HepG2 (cell line): ENCODE measurements at regions not wholly inside any gene's neighbourhood (a gene's known extent, or its start where the extent isn't known, plus 50 kb on each side); places are given as distances from the start of the nearest gene placed in this dataset.
A peak's percentile ranks its signal among the peaks of the same experiment; 100 is the strongest.

Source experiments
- ATAC-seq: fragments of 200-7000 bp; cut with Tn5 transposase; 3 replicates; pipeline ENCODE4 v1.9.1; 2020; ENCODE audit warnings: mild to moderate bottlenecking, moderate library complexity
- BruUV-seq: library from RNA; stranded (reverse); fragments of 400-500 nt; replicated peaks from 2 replicates; lab custom pipeline; 2021; lab: Mats Ljungman, UMichigan
- CTCF ChIA-PET: fragments of 300-600 bp; formaldehyde crosslinking; extraction: SDS; loops from one replicate; lab custom pipeline; 2021; ENCODE audit warnings: low total read pairs, inconsistent platforms, low intra/inter-chr PET ratio; lab: Yijun Ruan, JAX
- POLR2A ChIA-PET: fragments of 350-600 bp; sonication (Branson Sonifier 250); formaldehyde crosslinking; loops from one replicate; lab custom pipeline; 2020; ENCODE audit warnings: antibody characterized with exemption, inconsistent platforms; lab: Yijun Ruan, JAX
- DNase-seq: peaks from one replicate; pipeline ENCODE4 v3.0.0-alpha.2; 2015; ENCODE audit warnings: low spot score
- FAIRE-seq: peaks from 3 replicates; lab custom pipeline; 2011; peaks lifted over from hg19 to GRCh38; lab: Jason Lieb, UNC
- H2AFZ ChIP-seq: one replicate; pipeline ENCODE4 v1.6.1; 2011; ENCODE audit warnings: low read length, inconsistent platforms
- H3K27ac ChIP-seq: fragments of 300-600 bp; 3 replicates; pipeline ENCODE4 v1.8.0; 2011; ENCODE audit warnings: mixed run types, mild to moderate bottlenecking, mixed read lengths, low read length, inconsistent platforms; ENCODE audit not compliant: insufficient read depth; ENCODE audit errors: extremely low read length
- H3K27me3 ChIP-seq, 2 experiments: fragments of 200-600 bp in 1 of 2; 2 replicates in 1 of 2; 3 replicates in 1 of 2; pipeline versions ENCODE4 v1.6.0 to v1.8.0; 2011; ENCODE audit warnings: low read length in 2 of 2, mild to moderate bottlenecking in 2 of 2, moderate library complexity in 2 of 2, inconsistent platforms in 1 of 2; ENCODE audit not compliant: insufficient read depth in 2 of 2, control insufficient read depth in 1 of 2
- H3K36me3 ChIP-seq, 2 experiments: fragments of 200-600 bp in 1 of 2; replicated peaks in 1 of 2; 2 replicates in 1 of 2; 3 replicates in 1 of 2; pipeline versions ENCODE4 v1.5.1 to v1.8.0; 2011; ENCODE audit warnings: low read length in 2 of 2, inconsistent platforms in 1 of 2; ENCODE audit not compliant: insufficient read depth in 2 of 2, control insufficient read depth in 1 of 2
- H3K4me1 ChIP-seq: 2 replicates; pipeline ENCODE4 v1.5.1; 2012; ENCODE audit warnings: low read length, inconsistent platforms; ENCODE audit not compliant: insufficient read depth
- H3K4me2 ChIP-seq: 2 replicates; pipeline ENCODE4 v1.6.0; 2011; ENCODE audit warnings: low read depth, low read length, inconsistent platforms
- H3K4me3 ChIP-seq, 3 experiments: fragments of 200-600 bp in 1 of 3; sonication (generic), shearing (Covaris generic) in 1 of 3; replicated peaks in 1 of 3; 2 replicates each; pipeline ENCODE4 v1.5.1; 2011 to 2016; ENCODE audit warnings: low read length in 3 of 3, inconsistent platforms in 2 of 3, low read depth in 2 of 3, mild to moderate bottlenecking in 2 of 3, control low read depth in 1 of 3, mixed read lengths in 1 of 3; ENCODE audit not compliant: insufficient read depth in 1 of 3
- H3K79me2 ChIP-seq: one replicate; pipeline ENCODE4 v1.6.1; 2011; ENCODE audit warnings: low read length, inconsistent platforms; ENCODE audit not compliant: insufficient read depth
- H3K9ac ChIP-seq: 2 replicates; pipeline ENCODE4 v1.6.0; 2011; ENCODE audit warnings: mild to moderate bottlenecking, low read depth, low read length, inconsistent platforms; ENCODE audit not compliant: insufficient read depth
- H3K9me3 ChIP-seq: 2 replicates; pipeline ENCODE4 v1.5.1; 2012; ENCODE audit warnings: mild to moderate bottlenecking, low read length
- H4K20me1 ChIP-seq: 2 replicates; pipeline ENCODE4 v1.6.0; 2011; ENCODE audit warnings: inconsistent platforms, mild to moderate bottlenecking, low read length, moderate library complexity; ENCODE audit not compliant: insufficient read depth
- BCL6 ChIP-seq: IDR thresholded peaks from 2 replicates; pipeline ENCODE4 v1.6.1; 2016; ENCODE audit warnings: missing genetic modification reagents, missing compliant biosample characterization
- CBFB ChIP-seq: sonication (generic); formaldehyde crosslinking; IDR thresholded peaks from 2 replicates; pipeline ENCODE4 v1.4.0; 2020; ENCODE audit warnings: missing genetic modification reagents
- CREM ChIP-seq, 2 experiments: sonication (generic) in 1 of 2; formaldehyde crosslinking in 1 of 2; IDR thresholded peaks; 2 replicates each; pipeline versions ENCODE4 v1.4.0 to v1.6.1; 2016 to 2020; ENCODE audit warnings: antibody characterized with exemption in 1 of 2, mild to moderate bottlenecking in 1 of 2, missing genetic modification reagents in 1 of 2
- ELF3 ChIP-seq: IDR thresholded peaks from 2 replicates; pipeline ENCODE4 v1.6.1; 2016; ENCODE audit warnings: missing genetic modification reagents, missing compliant biosample characterization
- HMGA1 ChIP-seq: sonication (generic); formaldehyde crosslinking; conservative IDR thresholded peaks from 2 replicates; pipeline ENCODE4 v1.4.0; 2020; ENCODE audit warnings: missing genetic modification reagents
- HNRNPH1 ChIP-seq: fragments of 200-400 bp; formaldehyde crosslinking; optimal IDR thresholded peaks from 2 replicates; pipeline ENCODE3; 2017; ENCODE audit warnings: mild to moderate bottlenecking, low read depth, low read length
- MYPOP ChIP-seq: sonication (generic); formaldehyde crosslinking; IDR thresholded peaks from 2 replicates; pipeline ENCODE4 v1.8.1; 2023; ENCODE audit warnings: mild to moderate bottlenecking, moderate library complexity, missing genetic modification reagents
- REXO4 ChIP-seq: sonication (generic); formaldehyde crosslinking; IDR thresholded peaks from 2 replicates; pipeline ENCODE4 v1.8.0; 2022; ENCODE audit warnings: missing genetic modification reagents, mild to moderate bottlenecking, borderline replicate concordance
- SCMH1 ChIP-seq: sonication (generic); formaldehyde crosslinking; IDR thresholded peaks from 2 replicates; pipeline ENCODE4 v1.9.0; 2021; ENCODE audit warnings: missing genetic modification reagents, mild to moderate bottlenecking, borderline replicate concordance
- SIN3A ChIP-seq: IDR thresholded peaks from 2 replicates; pipeline ENCODE4 v1.6.1; 2011; ENCODE audit warnings: low read depth, mild to moderate bottlenecking, control low read depth, low read length, borderline replicate concordance
- SP4 ChIP-seq: sonication (generic); formaldehyde crosslinking; IDR thresholded peaks from 2 replicates; pipeline ENCODE4 v1.8.1; 2023; ENCODE audit warnings: mild to moderate bottlenecking, missing genetic modification reagents
- TRAFD1 ChIP-seq: sonication (generic); formaldehyde crosslinking; IDR thresholded peaks from 2 replicates; pipeline ENCODE4 v1.5.1; 2020; ENCODE audit warnings: missing genetic modification reagents, mild to moderate bottlenecking, borderline replicate concordance
- ZBTB1 ChIP-seq: sonication (generic); formaldehyde crosslinking; IDR thresholded peaks from 2 replicates; pipeline ENCODE4 v1.4.0; 2020; ENCODE audit warnings: missing genetic modification reagents, borderline replicate concordance
- ZNF460 ChIP-seq: sonication (generic); formaldehyde crosslinking; IDR thresholded peaks from 2 replicates; pipeline ENCODE4 v1.5.1; 2020; ENCODE audit warnings: missing genetic modification reagents, mild to moderate bottlenecking, borderline replicate concordance
- ZNF660 ChIP-seq: sonication (generic); formaldehyde crosslinking; IDR thresholded peaks from 2 replicates; pipeline ENCODE4 v1.5.1; 2020; ENCODE audit warnings: mild to moderate bottlenecking, low read depth, missing genetic modification reagents, borderline replicate concordance
- ZNF687 ChIP-seq: sonication (generic); formaldehyde crosslinking; IDR thresholded peaks from 2 replicates; pipeline ENCODE4 v1.5.1; 2020; ENCODE audit warnings: mild to moderate bottlenecking, missing genetic modification reagents, moderate library complexity
- ZNF782 ChIP-seq: sonication (generic); formaldehyde crosslinking; IDR thresholded peaks from 2 replicates; pipeline ENCODE4 v1.4.0; 2020; ENCODE audit warnings: missing genetic modification reagents, mild to moderate bottlenecking, borderline replicate concordance
- WGBS: methylation state at CpG from one replicate; pipeline ENCODE4 v1.1.6; 2017; ENCODE audit warnings: low lambda C conversion rate; 5-methylcytosine and 5-hydroxymethylcytosine counted together
- in situ Hi-C: cut with HindIII; loops from 2 replicates; pipeline ENCODE4 v1.10.0; 2017; ENCODE audit warnings: low pct_unique_long_range_greater_than_20kb; ENCODE audit not compliant: extremely low pct_ligation_motif_present
- intact Hi-C: fragments of 100-400 bp; cut with micrococcal nuclease; formaldehyde crosslinking; loops from one replicate; pipeline ENCODE4 v1.10.0; 2022; ENCODE audit not compliant: unreplicated experiment
- TF ChIP-seq, protein P1 (sequence below): sonication (generic); formaldehyde crosslinking; IDR thresholded peaks from 2 replicates; pipeline ENCODE4 v1.5.0; 2020; ENCODE audit warnings: missing genetic modification reagents

- Histone ChIP-seq H3K27me3 (no peaks in the 10 kb centered on the region), H3K9me3 (no peaks in the 10 kb centered on the region), H2AFZ (no peak overlapping the region), H3K79me2 (no peaks in the 10 kb centered on the region), H3K4me3 (no peak overlapping the region), H3K36me3 (no peaks in the 10 kb centered on the region), H4K20me1 (no peaks in the 10 kb centered on the region), H3K4me2 (no peak overlapping the region), H3K9ac (no peak overlapping the region), H3K4me1 (no peaks in the 10 kb centered on the region), H3K27ac (no peak overlapping the region)
- CTCF ChIA-PET: no interaction called here
- POLR2A ChIA-PET: no interaction called here
- 0% methylated on average over 3 of the region's 3 CpGs for WGBS
- DNase-seq (no peak), FAIRE-seq (peak; percentile 4), ATAC-seq (no peak)
- no peak for TF ChIP-seq HMGA1
- no peak for TF ChIP-seq SCMH1 (CRISPR knock-in tag)
- no peak for TF ChIP-seq ELF3 (CRISPR knock-in tag)
- TF ChIP-seq ZBTB1 (CRISPR knock-in tag): no peak
- no peak for TF ChIP-seq HNRNPH1
- no peak for TF ChIP-seq BCL6 (CRISPR knock-in tag)
- TF ChIP-seq, protein P1, sequence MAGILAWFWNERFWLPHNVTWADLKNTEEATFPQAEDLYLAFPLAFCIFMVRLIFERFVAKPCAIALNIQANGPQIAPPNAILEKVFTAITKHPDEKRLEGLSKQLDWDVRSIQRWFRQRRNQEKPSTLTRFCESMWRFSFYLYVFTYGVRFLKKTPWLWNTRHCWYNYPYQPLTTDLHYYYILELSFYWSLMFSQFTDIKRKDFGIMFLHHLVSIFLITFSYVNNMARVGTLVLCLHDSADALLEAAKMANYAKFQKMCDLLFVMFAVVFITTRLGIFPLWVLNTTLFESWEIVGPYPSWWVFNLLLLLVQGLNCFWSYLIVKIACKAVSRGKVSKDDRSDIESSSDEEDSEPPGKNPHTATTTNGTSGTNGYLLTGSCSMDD (CRISPR knock-in tag): no peak
- TF ChIP-seq SIN3A: no peak
- no peak for TF ChIP-seq TRAFD1 (CRISPR knock-in tag)
- TF ChIP-seq ZNF687 (CRISPR knock-in tag): no peak
- TF ChIP-seq REXO4 (CRISPR knock-in tag): no peak
- TF ChIP-seq ZNF782 (CRISPR knock-in tag): no peak
- TF ChIP-seq ZNF660 (CRISPR knock-in tag): no peak
- no peak for TF ChIP-seq MYPOP (CRISPR knock-in tag)
- no peak for TF ChIP-seq CREM (IDR thresholded peaks at IDR 0.05)
- no peak for TF ChIP-seq CREM (CRISPR knock-in tag; IDR thresholded peaks at IDR 0.05)
- no peak for TF ChIP-seq ZNF460 (CRISPR knock-in tag)
- TF ChIP-seq CBFB (CRISPR knock-in tag): no peak
- no peak for TF ChIP-seq SP4
- in situ Hi-C loops (no loop called here), intact Hi-C loops (no loop called here)
- BruUV-seq: no TSS peak
Observed at GRCh38 chr9:109624143-109624542, 126.0 kb upstream of the PTPN3 start.
